ENCODE measurements at regions not wholly inside any gene's neighbourhood (a gene's known extent, or its start where the extent isn't known, plus 50 kb on each side); places are given as distances from the start of the nearest gene placed in this dataset.
"Not testable (repeated sequence)": the region's sequence is repeated elsewhere in the genome, so short reads cannot be mapped to it uniquely, and the experiment has no call there.

GRCh38 chr6:6879586-6879974 lies 228.2 kb upstream of the RREB1 start:
- TF ChIP-seq TARDBP (IDR thresholded peaks at IDR 0.05); CTBP1 (IDR thresholded peaks at IDR 0.05; ENCODE audit: borderline replicate concordance); FOXK2 (IDR thresholded peaks at IDR 0.05); BHLHE40 (IDR thresholded peaks at IDR 0.05; ENCODE audit: borderline replicate concordance); FOXM1 (IDR thresholded peaks at IDR 0.05; ENCODE audit: borderline replicate concordance): not testable (repeated sequence)

Data from HEK293T (cell line).